ENCODE measurements at regions not wholly inside any gene's neighbourhood (a gene's known extent, or its start where the extent isn't known, plus 50 kb on each side); places are given as distances from the start of the nearest gene placed in this dataset.

GRCh38 chr17:65362826-65363225 lies 198.6 kb downstream of the AXIN2 start:
- DNase-seq: no peak

GRCh38 chr17:65360961-65361552 lies 200.4 kb downstream of the AXIN2 start:
- DNase-seq: no peak

- DNase-seq: peak; percentile 59 to 69
These were observed 202.4 kb downstream of the AXIN2 start for GRCh38 chr17:65359016-65359415.

GRCh38 chr17:65356536-65356935 lies 204.9 kb downstream of the AXIN2 start:
- no peak for DNase-seq

GRCh38 chr17:65355246-65355645 lies 206.2 kb downstream of the AXIN2 start:
- DNase-seq: no peak

GRCh38 chr17:65349916-65350315 lies 211.5 kb downstream of the AXIN2 start:
- no peak for DNase-seq

- no peak for DNase-seq
These were observed 209.0 kb downstream of the RGS9 start for GRCh38 chr17:65346166-65346565.

- peak; percentile 36 to 41 for DNase-seq
These were observed 208.3 kb downstream of the RGS9 start for GRCh38 chr17:65345261-65346005.

GRCh38 chr17:65340401-65340800 lies 203.2 kb downstream of the RGS9 start:
- no peak for DNase-seq

GRCh38 chr17:65334406-65334805 lies 197.2 kb downstream of the RGS9 start:
- DNase-seq: no peak

GRCh38 chr17:65332779-65333178 lies 195.6 kb downstream of the RGS9 start:
- no peak for DNase-seq

GRCh38 chr17:65332375-65332774 lies 195.2 kb downstream of the RGS9 start:
- DNase-seq: no peak

- no peak for DNase-seq
These were observed 191.4 kb downstream of the RGS9 start for GRCh38 chr17:65328567-65328966.

- DNase-seq: no peak
These were observed 187.6 kb downstream of the RGS9 start for GRCh38 chr17:65324611-65325342.

- DNase-seq: no peak
These were observed 185.9 kb downstream of the RGS9 start for GRCh38 chr17:65323049-65323448.

- DNase-seq: no peak
These were observed 183.7 kb downstream of the RGS9 start for GRCh38 chr17:65320820-65321219.

GRCh38 chr17:65314212-65314611 lies 177.0 kb downstream of the RGS9 start:
- DNase-seq: peak in 1 of 2 experiments; percentile 26

- DNase-seq: no peak
These were observed 175.7 kb downstream of the RGS9 start for GRCh38 chr17:65312718-65313377.

- DNase-seq: no peak
These were observed 174.1 kb downstream of the RGS9 start for GRCh38 chr17:65311261-65311660.

GRCh38 chr17:65307961-65308316 lies 170.8 kb downstream of the RGS9 start:
- no peak for DNase-seq

GRCh38 chr17:65307081-65307960 lies 170.2 kb downstream of the RGS9 start:
- no peak for DNase-seq

- no peak for DNase-seq
These were observed 168.6 kb downstream of the RGS9 start for GRCh38 chr17:65305778-65306177.

- DNase-seq: no peak
These were observed 167.9 kb downstream of the RGS9 start for GRCh38 chr17:65305116-65305515.

Data from activated T-cell treated with anti-CD3 and anti-CD28 coated beads, Interleukin-2, amount 50 U/mL, for 48 hours (primary cell).